Peyer's patch (tissue), 4 donors: ENCODE measurements at regions not wholly inside any gene's neighbourhood (a gene's known extent, or its start where the extent isn't known, plus 50 kb on each side); places are given as distances from the start of the nearest gene placed in this dataset.

Experiments
- DNase-seq, 3 donors: peaks; one replicate each; pipeline ENCODE4 v3.0.0-alpha.2; 2017 to 2019
- H3K27ac ChIP-seq, 4 donors: fragments of 200-600 bp; sonication (generic); one replicate each; pipeline ENCODE4 v1.5.1; 2016 to 2019
- H3K27me3 ChIP-seq, 2 donors: fragments of 200-600 bp; sonication (generic); one replicate each; pipeline ENCODE4 v1.5.1; 2019
- H3K36me3 ChIP-seq, 3 donors: fragments of 200-600 bp; sonication (generic); one replicate each; pipeline ENCODE4 v1.5.1; 2016 to 2019
- H3K4me1 ChIP-seq, 4 donors: fragments of 200-600 bp; sonication (generic); one replicate each; pipeline ENCODE4 v1.5.1; 2016 to 2019
- H3K4me3 ChIP-seq, 4 donors: fragments of 200-600 bp; sonication (generic); 1 replicate in 3 of 4; 2 replicates in 1 of 4; pipeline ENCODE4 v1.5.1; 2016 to 2019; ENCODE audit warnings: mild to moderate bottlenecking in 1 of 4
- H3K9me3 ChIP-seq, 4 donors: fragments of 200-600 bp; sonication (generic); one replicate each; pipeline ENCODE4 v1.5.1; 2016 to 2019; ENCODE audit warnings: mild to moderate bottlenecking in 1 of 4
- CTCF ChIP-seq, 6 experiments: fragments of 450-650 bp in 4 of 6; fragments of 200-600 bp in 2 of 6; sonication (generic) in 1 of 6; IDR thresholded peaks; one replicate each; pipeline ENCODE4 v1.5.1; 2017 to 2019; ENCODE audit warnings: antibody characterized with exemption in 6 of 6, mild to moderate bottlenecking in 3 of 6, moderate library complexity in 1 of 6
- POLR2A ChIP-seq, 2 donors: fragments of 450-650 bp; IDR thresholded peaks; one replicate each; pipeline ENCODE4 v1.5.1; 2017; ENCODE audit warnings: antibody characterized with exemption in 2 of 2, mild to moderate bottlenecking in 2 of 2, moderate library complexity in 2 of 2

- TF ChIP-seq CTCF (IDR thresholded peaks at IDR 0.05), result no peak
- no peak for TF ChIP-seq POLR2A (IDR thresholded peaks at IDR 0.05)
- no peak overlapping the region for H3K4me3 ChIP-seq
- no peaks in the 10 kb centered on the region for H3K9me3 ChIP-seq
- no peak for DNase-seq
- H3K27me3 ChIP-seq, result no peaks in the 10 kb centered on the region
- no peak overlapping the region for H3K27ac ChIP-seq
- no peaks in the 10 kb centered on the region for H3K4me1 ChIP-seq
- no peaks in the 10 kb centered on the region for H3K36me3 ChIP-seq
Observed at GRCh38 chr15:81536356-81536755, 162.3 kb upstream of the TMC3 start.

- no peak for DNase-seq
- H3K27me3 ChIP-seq, result no peaks in the 10 kb centered on the region
- TF ChIP-seq POLR2A (IDR thresholded peaks at IDR 0.05) (no peak), CTCF (IDR thresholded peaks at IDR 0.05) (no peak)
- no peaks in the 10 kb centered on the region for H3K36me3 ChIP-seq
- H3K27ac ChIP-seq, result no peak overlapping the region
- no peaks in the 10 kb centered on the region for H3K9me3 ChIP-seq
- no peaks in the 10 kb centered on the region for H3K4me1 ChIP-seq
- H3K4me3 ChIP-seq, result no peak overlapping the region
Observed at GRCh38 chr15:81534124-81534523, 160.1 kb upstream of the TMC3 start.

GRCh38 chr15:81532001-81532400, 158.0 kb upstream of the TMC3 start:
- no peak for DNase-seq
- Histone ChIP-seq H3K4me1 (no peaks in the 10 kb centered on the region), H3K27me3 (no peaks in the 10 kb centered on the region), H3K27ac (no peak overlapping the region), H3K9me3 (no peaks in the 10 kb centered on the region), H3K4me3 (no peak overlapping the region), H3K36me3 (no peaks in the 10 kb centered on the region)
- TF ChIP-seq CTCF (IDR thresholded peaks at IDR 0.05) (no peak), POLR2A (IDR thresholded peaks at IDR 0.05) (no peak)

DNA sequence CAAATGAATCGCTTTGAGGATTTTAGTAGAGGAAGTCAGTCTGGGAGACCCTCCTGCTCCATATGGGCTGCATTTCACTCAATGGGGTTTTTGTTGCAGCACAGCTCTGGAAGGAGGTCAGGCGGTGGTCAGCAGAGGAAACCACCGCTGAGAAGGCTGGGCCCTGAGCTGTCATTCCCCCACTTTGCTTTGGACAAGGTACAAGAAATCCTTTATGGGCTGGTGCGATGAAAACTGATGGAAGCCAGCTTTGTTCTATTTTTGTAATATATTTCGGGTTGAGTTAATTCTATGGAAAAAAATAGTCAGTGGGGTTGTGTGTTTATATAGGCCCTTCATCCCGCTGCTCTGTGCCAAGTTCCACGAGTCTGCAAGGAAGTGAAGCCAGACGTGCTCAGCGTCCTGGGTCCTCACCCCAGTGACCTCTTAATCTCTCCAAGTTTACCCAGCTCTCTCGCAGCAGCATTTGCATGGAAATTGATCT, 157.1 kb upstream of the TMC3 start:
- H3K4me1 ChIP-seq, result no peaks in the 10 kb centered on the region
- no peaks in the 10 kb centered on the region for H3K36me3 ChIP-seq
- no peak overlapping the region for H3K4me3 ChIP-seq
- TF ChIP-seq CTCF (IDR thresholded peaks at IDR 0.05), result no peak
- TF ChIP-seq POLR2A (IDR thresholded peaks at IDR 0.05), result no peak
- H3K27ac ChIP-seq, result no peak overlapping the region
- no peak for DNase-seq
- H3K9me3 ChIP-seq, result no peaks in the 10 kb centered on the region
- no peaks in the 10 kb centered on the region for H3K27me3 ChIP-seq

GRCh38 chr15:81530271-81530691, 156.3 kb upstream of the TMC3 start:
- no peaks in the 10 kb centered on the region for H3K4me1 ChIP-seq
- H3K36me3 ChIP-seq, result no peaks in the 10 kb centered on the region
- no peak overlapping the region for H3K4me3 ChIP-seq
- no peak for DNase-seq
- H3K27me3 ChIP-seq, result no peaks in the 10 kb centered on the region
- no peak for TF ChIP-seq CTCF (IDR thresholded peaks at IDR 0.05)
- no peak for TF ChIP-seq POLR2A (IDR thresholded peaks at IDR 0.05)
- no peaks in the 10 kb centered on the region for H3K9me3 ChIP-seq
- H3K27ac ChIP-seq, result no peak overlapping the region

GRCh38 chr15:81529481-81529880, 155.5 kb upstream of the TMC3 start:
- TF ChIP-seq CTCF (IDR thresholded peaks at IDR 0.05) (no peak), POLR2A (IDR thresholded peaks at IDR 0.05) (no peak)
- H3K4me3 ChIP-seq, result no peak overlapping the region

More at GRCh38 chr15:81529481-81529880, 155.5 kb upstream of the TMC3 start:
- no peak overlapping the region for H3K27ac ChIP-seq
- no peaks in the 10 kb centered on the region for H3K9me3 ChIP-seq
- no peaks in the 10 kb centered on the region for H3K4me1 ChIP-seq
- H3K36me3 ChIP-seq, result no peaks in the 10 kb centered on the region
- no peaks in the 10 kb centered on the region for H3K27me3 ChIP-seq
- DNase-seq, result no peak
